Endodermal cell (in vitro differentiated cells): ENCODE measurements at regions not wholly inside any gene's neighbourhood (a gene's known extent, or its start where the extent isn't known, plus 50 kb on each side); places are given as distances from the start of the nearest gene placed in this dataset.

ENCODE experiments used
- DNase-seq: peaks from one replicate; pipeline ENCODE4 v3.0.0-alpha.2; 2017
- H3K27ac ChIP-seq: 2 replicates; pipeline ENCODE4 v1.5.1; 2013; ENCODE audit warnings: mild to moderate bottlenecking, low read depth, low read length, moderate library complexity
- H3K27me3 ChIP-seq: 2 replicates; pipeline ENCODE4 v1.6.1; 2013; ENCODE audit warnings: mild to moderate bottlenecking, low read length, moderate library complexity; ENCODE audit not compliant: insufficient read depth, control insufficient read depth, poor library complexity, severe bottlenecking
- H3K36me3 ChIP-seq: 2 replicates; pipeline ENCODE4 v1.7.0; 2013; ENCODE audit warnings: mild to moderate bottlenecking, low read length, moderate library complexity; ENCODE audit not compliant: control insufficient read depth, insufficient read depth
- H3K4me1 ChIP-seq: one replicate; pipeline ENCODE4 v1.7.0; 2013; ENCODE audit warnings: low read length; ENCODE audit not compliant: control insufficient read depth, insufficient read depth
- H3K4me3 ChIP-seq: 2 replicates; pipeline ENCODE4 v1.5.1; 2013; ENCODE audit warnings: mild to moderate bottlenecking, low read length, moderate library complexity
- H3K9ac ChIP-seq: 2 replicates; pipeline ENCODE4 v1.6.1; 2013; ENCODE audit warnings: mild to moderate bottlenecking, low read length, moderate library complexity; ENCODE audit not compliant: poor library complexity, severe bottlenecking; ENCODE audit errors: extremely low read depth
- H3K9me3 ChIP-seq: 2 replicates; pipeline ENCODE4 v1.6.1; 2013; ENCODE audit warnings: mild to moderate bottlenecking, low read length, moderate library complexity; ENCODE audit not compliant: control insufficient read depth
- H3K27ac Mint-ChIP-seq: 2 replicates; pipeline ENCODE4 v1.8.0; 2020; ENCODE audit warnings: mixed read lengths
- H3K27me3 Mint-ChIP-seq: 2 replicates; pipeline ENCODE4 v1.8.0; 2021; ENCODE audit warnings: mild to moderate bottlenecking, mixed read lengths; ENCODE audit not compliant: insufficient read depth
- H3K36me3 Mint-ChIP-seq: 2 replicates; pipeline ENCODE4 v1.8.0; 2020; ENCODE audit warnings: low read depth, mixed read lengths
- H3K4me1 Mint-ChIP-seq: 2 replicates; pipeline ENCODE4 v1.8.0; 2020; ENCODE audit warnings: mixed read lengths
- H3K4me3 Mint-ChIP-seq: 2 replicates; pipeline ENCODE4 v1.8.0; 2020; ENCODE audit warnings: mild to moderate bottlenecking, moderate library complexity, mixed read lengths
- H3K9me3 Mint-ChIP-seq: 2 replicates; pipeline ENCODE4 v1.8.0; 2020; ENCODE audit warnings: mild to moderate bottlenecking, mixed read lengths
- CTCF ChIP-seq: fragments of 200-600 bp; sonication (generic); conservative IDR thresholded peaks from 2 replicates; pipeline ENCODE4 v1.5.0; 2021; ENCODE audit warnings: antibody characterized with exemption, mild to moderate bottlenecking
- WGBS, 2 experiments: methylation state at CpG; one replicate each; pipeline versions ENCODE4 v1.1.5 to v1.1.7; 2013; ENCODE audit warnings: missing lambda C conversion rate in 2 of 2, mixed read lengths in 1 of 2; ENCODE audit not compliant: insufficient coverage in 1 of 2, insufficient read length in 1 of 2; 5-methylcytosine and 5-hydroxymethylcytosine counted together

DNA sequence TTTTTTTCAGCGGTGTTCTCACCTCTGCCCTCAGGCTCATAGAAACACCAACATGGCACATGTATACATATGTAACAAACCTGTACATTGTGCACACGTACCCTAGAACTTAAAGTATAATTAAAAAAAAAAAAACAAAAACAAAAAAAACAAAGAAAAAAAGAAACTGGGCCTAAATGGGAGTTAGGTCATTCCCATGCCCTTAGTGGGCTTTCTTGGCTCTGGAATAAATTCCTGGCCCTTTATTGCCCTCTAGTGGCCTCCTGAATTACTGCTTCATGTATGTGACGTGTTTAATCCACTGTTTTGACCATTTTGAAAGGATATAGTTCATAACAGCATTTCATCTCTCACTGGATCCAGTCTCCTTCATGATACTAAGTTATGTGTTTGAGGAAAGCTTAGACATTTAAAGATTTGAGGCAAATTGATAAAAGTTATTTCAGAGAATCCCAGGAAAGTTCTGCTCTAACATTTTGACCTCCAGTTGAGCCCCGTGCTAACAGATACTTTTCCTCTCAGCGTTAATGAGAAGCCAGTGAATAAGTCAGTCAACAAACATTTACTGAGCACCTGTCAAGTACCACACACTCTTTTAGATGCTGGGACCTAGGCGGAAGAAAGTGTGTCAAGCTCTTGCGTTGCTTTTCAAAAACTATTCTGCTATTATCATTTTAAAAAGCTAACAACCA is 54.7 kb upstream of the SYPL1 start:
- Histone ChIP-seq H3K9me3 (peaks cover 12% of the 10 kb centered on the region), H3K36me3 (no peaks in the 10 kb centered on the region), H3K4me3 (no peak overlapping the region), H3K4me1 (no peaks in the 10 kb centered on the region), H3K27me3 (no peaks in the 10 kb centered on the region), H3K9ac (no peak overlapping the region), H3K27ac (no peak overlapping the region)
- H3K4me1 Mint-ChIP-seq: peaks cover 3% of the 10 kb centered on the region
- no peaks in the 10 kb centered on the region for H3K36me3 Mint-ChIP-seq
- no peak overlapping the region for H3K27ac Mint-ChIP-seq
- DNase-seq: peak; percentile 72
- no peak overlapping the region for H3K4me3 Mint-ChIP-seq
- H3K9me3 Mint-ChIP-seq: peaks cover 12% of the 10 kb centered on the region
- 58 to 67% methylated on average over 5 to 7 of the region's 7 CpGs for WGBS, 2 experiments
- no peaks in the 10 kb centered on the region for H3K27me3 Mint-ChIP-seq
- peak; percentile 97 for TF ChIP-seq CTCF

DNA sequence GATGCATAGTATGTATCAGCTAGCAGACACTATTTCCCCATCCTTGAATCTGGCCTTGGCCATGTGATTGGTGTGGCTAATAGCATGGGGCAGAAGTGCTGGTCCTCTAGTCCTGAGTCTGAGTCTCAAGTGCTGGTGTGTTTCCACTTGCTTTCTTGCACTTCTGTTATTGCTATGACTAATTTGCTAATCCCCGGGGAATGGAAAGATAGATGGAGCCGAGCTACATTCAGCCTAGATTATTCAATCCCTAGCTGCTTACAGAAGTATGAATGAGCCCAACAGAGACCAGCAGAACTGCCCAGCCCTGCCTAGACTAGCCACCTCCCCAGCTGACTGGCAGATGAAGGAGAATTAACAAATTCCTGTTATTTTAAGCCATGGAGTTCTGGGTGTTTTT is 53.2 kb upstream of the SYPL1 start:
- no peaks in the 10 kb centered on the region for H3K36me3 Mint-ChIP-seq
- H3K4me3 Mint-ChIP-seq: no peak overlapping the region
- 80 to 95% methylated on average over 1 to 2 of the region's 2 CpGs for WGBS, 2 experiments

DNA sequence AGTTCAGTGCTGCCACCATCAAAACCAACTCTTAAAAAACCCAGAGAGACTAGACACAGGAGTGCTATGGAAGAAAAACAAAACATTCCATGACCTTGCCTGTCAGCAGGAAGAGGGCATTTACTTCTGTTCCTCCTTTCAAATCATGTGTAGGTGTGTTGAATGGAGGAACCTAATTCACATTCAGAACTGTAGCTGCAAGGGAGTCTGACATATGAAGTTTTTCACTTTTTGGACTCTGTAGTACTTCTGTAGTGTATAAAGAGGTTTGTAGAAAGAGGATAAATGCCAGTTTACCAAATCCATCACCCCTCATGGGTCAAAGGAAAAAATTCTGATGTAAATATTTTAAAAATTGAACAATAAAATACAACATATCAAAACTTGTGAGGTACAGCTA is 51.1 kb upstream of the SYPL1 start:
- H3K27ac Mint-ChIP-seq: no peak overlapping the region
- Histone ChIP-seq H3K4me1 (no peaks in the 10 kb centered on the region), H3K4me3 (peak overlapping the region; percentile 16), H3K9me3 (peaks cover 12% of the 10 kb centered on the region), H3K9ac (no peak overlapping the region), H3K27ac (no peak overlapping the region), H3K27me3 (no peaks in the 10 kb centered on the region), H3K36me3 (no peaks in the 10 kb centered on the region)
- no peaks in the 10 kb centered on the region for H3K36me3 Mint-ChIP-seq
- peaks cover 2% of the 10 kb centered on the region for H3K27me3 Mint-ChIP-seq
- H3K4me1 Mint-ChIP-seq: peaks cover 3% of the 10 kb centered on the region
- no peak for DNase-seq
- no peak overlapping the region for H3K4me3 Mint-ChIP-seq
- TF ChIP-seq CTCF: no peak
- H3K9me3 Mint-ChIP-seq: peaks cover 12% of the 10 kb centered on the region

More for the DNA sequence above, 53.2 kb upstream of the SYPL1 start:
- peaks cover 12% of the 10 kb centered on the region for H3K9me3 Mint-ChIP-seq
- H3K36me3 ChIP-seq: no peaks in the 10 kb centered on the region
- peaks cover 12% of the 10 kb centered on the region for H3K9me3 ChIP-seq
- no peak overlapping the region for H3K27ac Mint-ChIP-seq
- H3K9ac ChIP-seq: no peak overlapping the region
- H3K27me3 ChIP-seq: no peaks in the 10 kb centered on the region
- H3K4me1 Mint-ChIP-seq: peaks cover 3% of the 10 kb centered on the region
- H3K4me1 ChIP-seq: no peaks in the 10 kb centered on the region
- no peaks in the 10 kb centered on the region for H3K27me3 Mint-ChIP-seq
- DNase-seq: no peak
- no peak for TF ChIP-seq CTCF
- H3K27ac ChIP-seq: no peak overlapping the region
- no peak overlapping the region for H3K4me3 ChIP-seq
